Neuron (in vitro differentiated cells): ENCODE measurements at regions not wholly inside any gene's neighbourhood (a gene's known extent, or its start where the extent isn't known, plus 50 kb on each side); places are given as distances from the start of the nearest gene placed in this dataset.
"Not testable (repeated sequence)": the region's sequence is repeated elsewhere in the genome, so short reads cannot be mapped to it uniquely, and the experiment has no call there.

Source experiments
- H2AFZ ChIP-seq: one replicate; pipeline ENCODE4 v1.6.1; 2013; ENCODE audit warnings: low read depth, mild to moderate bottlenecking, inconsistent platforms, low read length, moderate library complexity
- H3K27me3 ChIP-seq: one replicate; pipeline ENCODE4 v1.6.1; 2013; ENCODE audit warnings: low read length; ENCODE audit not compliant: insufficient read depth
- H3K36me3 ChIP-seq: one replicate; pipeline ENCODE4 v1.6.1; 2013; ENCODE audit warnings: low read length; ENCODE audit not compliant: insufficient read depth
- H3K4me1 ChIP-seq: one replicate; pipeline ENCODE4 v1.6.1; 2013; ENCODE audit warnings: low read length; ENCODE audit not compliant: insufficient read depth
- H3K4me3 ChIP-seq: 2 replicates; pipeline ENCODE4 v1.5.1; 2013; ENCODE audit warnings: mild to moderate bottlenecking, low read length, moderate library complexity
- H3K9me3 ChIP-seq: one replicate; pipeline ENCODE4 v1.6.1; 2013; ENCODE audit warnings: low read length

- H3K4me3 ChIP-seq: not testable (repeated sequence)
These were observed 75.1 kb downstream of the KBTBD2 start for GRCh38 chr7:32816409-32816948.

DNA sequence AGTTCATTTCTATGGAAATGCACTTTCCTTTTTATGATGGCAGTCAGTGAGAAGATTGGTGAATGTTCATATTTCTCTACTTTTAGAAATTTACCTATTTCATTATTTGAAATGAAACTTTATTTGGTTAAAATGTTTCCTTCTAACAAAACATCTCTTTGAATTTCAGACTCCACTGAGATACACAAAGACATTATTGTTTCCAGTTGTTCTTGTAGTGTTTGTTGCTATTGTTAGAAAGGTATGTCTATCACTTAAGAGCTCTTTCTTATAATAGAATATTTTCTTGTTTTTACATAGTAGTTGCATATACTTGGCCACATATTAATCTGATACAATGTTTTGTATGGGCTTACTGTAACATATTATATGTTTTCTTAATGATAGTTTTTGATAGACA lies 76.8 kb downstream of the KBTBD2 start:
- not testable (repeated sequence) for H3K27me3 ChIP-seq, H2AFZ ChIP-seq, H3K36me3 ChIP-seq, H3K9me3 ChIP-seq, H3K4me3 ChIP-seq, H3K4me1 ChIP-seq

More at GRCh38 chr7:32816409-32816948, 75.1 kb downstream of the KBTBD2 start:
- not testable (repeated sequence) for H2AFZ ChIP-seq, H3K4me1 ChIP-seq, H3K36me3 ChIP-seq, H3K9me3 ChIP-seq, H3K27me3 ChIP-seq

DNA sequence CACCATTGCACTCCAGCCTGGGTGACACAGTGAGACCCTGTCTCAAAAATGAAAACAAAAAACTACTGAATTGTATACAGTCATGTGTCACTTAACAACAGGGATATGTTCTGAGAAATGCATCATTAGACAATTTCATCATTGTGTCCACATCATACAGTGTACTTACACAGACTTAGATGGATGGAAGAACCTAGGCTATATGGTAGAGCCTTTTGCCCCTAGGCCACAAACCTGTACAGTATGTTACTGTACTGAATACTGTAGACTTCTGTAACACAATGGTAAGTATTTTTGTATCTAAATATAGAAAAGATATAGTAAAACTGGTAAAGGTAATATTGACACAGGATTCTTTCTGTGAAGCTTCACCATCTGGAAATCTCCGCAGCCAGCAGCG lies 81.7 kb downstream of the KBTBD2 start:
- H3K9me3 ChIP-seq: peaks cover 2% of the 10 kb centered on the region
- H3K27me3 ChIP-seq: no peaks in the 10 kb centered on the region
- no peak overlapping the region for H3K4me3 ChIP-seq
- no peaks in the 10 kb centered on the region for H3K4me1 ChIP-seq
- no peaks in the 10 kb centered on the region for H3K36me3 ChIP-seq
- no peak overlapping the region for H2AFZ ChIP-seq

DNA sequence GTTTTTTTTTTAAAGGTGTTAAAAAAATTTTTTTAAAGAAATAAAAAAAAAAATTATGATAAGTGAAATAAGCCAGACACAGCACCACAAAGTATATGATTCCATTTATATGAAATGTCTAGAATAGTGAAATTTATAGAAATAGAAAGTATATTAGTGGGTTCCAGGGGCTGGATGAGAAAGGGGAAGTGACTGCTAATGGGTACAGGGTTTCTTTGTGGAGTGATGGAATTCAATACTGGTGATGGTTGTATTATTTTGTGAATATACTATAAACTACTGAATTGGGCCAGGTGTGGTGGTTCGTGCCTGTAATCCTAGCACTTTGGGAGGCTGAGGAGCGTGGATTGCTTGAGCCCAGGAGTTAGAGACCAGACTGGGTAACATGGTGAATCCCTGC lies 82.2 kb downstream of the KBTBD2 start:
- Histone ChIP-seq H3K9me3 (peaks cover 2% of the 10 kb centered on the region), H3K4me1 (no peaks in the 10 kb centered on the region), H3K36me3 (no peaks in the 10 kb centered on the region), H3K27me3 (no peaks in the 10 kb centered on the region), H2AFZ (no peak overlapping the region), H3K4me3 (no peak overlapping the region)

- H3K4me1 ChIP-seq: no peaks in the 10 kb centered on the region
- no peaks in the 10 kb centered on the region for H3K27me3 ChIP-seq
- H3K9me3 ChIP-seq: peaks cover 16% of the 10 kb centered on the region
- H3K4me3 ChIP-seq: no peak overlapping the region
- H3K36me3 ChIP-seq: no peaks in the 10 kb centered on the region
- no peak overlapping the region for H2AFZ ChIP-seq
These were observed 88.0 kb downstream of the KBTBD2 start for GRCh38 chr7:32803406-32804141.

GRCh38 chr7:32802305-32802910 lies 89.2 kb downstream of the KBTBD2 start:
- no peaks in the 10 kb centered on the region for H3K27me3 ChIP-seq
- H3K36me3 ChIP-seq: no peaks in the 10 kb centered on the region
- H3K9me3 ChIP-seq: peaks cover 16% of the 10 kb centered on the region
- no peak overlapping the region for H3K4me3 ChIP-seq
- H2AFZ ChIP-seq: no peak overlapping the region
- no peaks in the 10 kb centered on the region for H3K4me1 ChIP-seq

GRCh38 chr7:32793053-32793452 lies 98.5 kb downstream of the KBTBD2 start:
- H3K36me3 ChIP-seq, H3K4me3 ChIP-seq, H3K9me3 ChIP-seq, H3K27me3 ChIP-seq, H3K4me1 ChIP-seq, H2AFZ ChIP-seq: not testable (repeated sequence)

- not testable (repeated sequence) for H3K27me3 ChIP-seq, H2AFZ ChIP-seq, H3K4me1 ChIP-seq, H3K36me3 ChIP-seq, H3K9me3 ChIP-seq, H3K4me3 ChIP-seq
These were observed 100.7 kb downstream of the KBTBD2 start for GRCh38 chr7:32790766-32791430.

- not testable (repeated sequence) for H3K4me3 ChIP-seq
These were observed 102.3 kb downstream of the KBTBD2 start for GRCh38 chr7:32789266-32789665.

GRCh38 chr7:32788174-32788573 lies 103.4 kb downstream of the KBTBD2 start:
- not testable (repeated sequence) for H3K4me1 ChIP-seq, H2AFZ ChIP-seq, H3K9me3 ChIP-seq, H3K36me3 ChIP-seq, H3K27me3 ChIP-seq, H3K4me3 ChIP-seq

More at GRCh38 chr7:32789266-32789665, 102.3 kb downstream of the KBTBD2 start:
- not testable (repeated sequence) for H3K9me3 ChIP-seq, H3K27me3 ChIP-seq, H3K4me1 ChIP-seq, H2AFZ ChIP-seq, H3K36me3 ChIP-seq

- not testable (repeated sequence) for H2AFZ ChIP-seq, H3K36me3 ChIP-seq, H3K4me3 ChIP-seq, H3K4me1 ChIP-seq, H3K9me3 ChIP-seq, H3K27me3 ChIP-seq
These were observed 106.1 kb downstream of the KBTBD2 start for GRCh38 chr7:32785365-32785944.

GRCh38 chr7:32779895-32780294 lies 111.7 kb downstream of the KBTBD2 start:
- not testable (repeated sequence) for H3K4me3 ChIP-seq, H3K27me3 ChIP-seq, H3K4me1 ChIP-seq, H3K36me3 ChIP-seq, H2AFZ ChIP-seq, H3K9me3 ChIP-seq

DNA sequence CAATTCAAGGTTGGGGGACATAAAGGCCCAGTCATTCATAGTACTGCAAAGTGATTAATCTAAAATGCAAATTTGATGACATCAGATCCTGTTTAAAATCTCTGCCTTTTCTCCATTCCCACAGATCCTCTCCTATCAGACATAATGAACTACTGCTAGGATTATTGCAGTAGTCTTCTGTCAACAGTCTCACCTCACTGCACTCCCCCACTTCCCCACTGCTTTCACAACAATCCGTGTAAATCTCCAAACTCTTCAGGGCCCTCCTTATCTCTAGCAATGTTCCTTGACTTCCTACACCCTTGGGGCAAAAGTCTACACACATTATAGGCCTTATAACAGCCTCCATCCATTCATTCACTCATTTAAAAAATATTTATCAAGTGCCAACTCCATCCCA lies 112.4 kb downstream of the KBTBD2 start:
- Histone ChIP-seq H3K36me3 (no peaks in the 10 kb centered on the region), H3K4me3 (no peak overlapping the region), H3K4me1 (peaks cover 8% of the 10 kb centered on the region), H3K9me3 (peaks cover 3% of the 10 kb centered on the region), H3K27me3 (no peaks in the 10 kb centered on the region), H2AFZ (no peak overlapping the region)
